HFFc6 (cell line): ENCODE measurements at regions not wholly inside any gene's neighbourhood (a gene's known extent, or its start where the extent isn't known, plus 50 kb on each side); places are given as distances from the start of the nearest gene placed in this dataset.

Experiments
- DNase-seq: peaks from one replicate; pipeline ENCODE4 v3.0.0-alpha.2; 2018
- H3K27ac Mint-ChIP-seq: 2 replicates; pipeline ENCODE4 v1.8.0; 2020; ENCODE audit warnings: mild to moderate bottlenecking, mixed read lengths
- H3K27me3 Mint-ChIP-seq: 2 replicates; pipeline ENCODE4 v1.8.0; 2021; ENCODE audit warnings: mild to moderate bottlenecking, moderate library complexity, mixed read lengths; ENCODE audit not compliant: insufficient read depth
- H3K36me3 Mint-ChIP-seq: 2 replicates; pipeline ENCODE4 v1.8.0; 2021; ENCODE audit warnings: low read depth, mixed read lengths
- H3K4me1 Mint-ChIP-seq: 2 replicates; pipeline ENCODE4 v1.8.0; 2020; ENCODE audit warnings: low read depth, mixed read lengths
- H3K4me3 Mint-ChIP-seq: 2 replicates; pipeline ENCODE4 v1.8.0; 2020; ENCODE audit warnings: mild to moderate bottlenecking, moderate library complexity, mixed read lengths
- H3K9me3 Mint-ChIP-seq: 2 replicates; pipeline ENCODE4 v1.8.0; 2020; ENCODE audit warnings: mild to moderate bottlenecking, mixed read lengths
- TF ChIP-seq, protein P1 (sequence below): fragments of 200-600 bp; sonication (generic); IDR thresholded peaks from 2 replicates; pipeline ENCODE4 v1.5.0; 2021; ENCODE audit warnings: antibody characterized with exemption, mild to moderate bottlenecking

DNA sequence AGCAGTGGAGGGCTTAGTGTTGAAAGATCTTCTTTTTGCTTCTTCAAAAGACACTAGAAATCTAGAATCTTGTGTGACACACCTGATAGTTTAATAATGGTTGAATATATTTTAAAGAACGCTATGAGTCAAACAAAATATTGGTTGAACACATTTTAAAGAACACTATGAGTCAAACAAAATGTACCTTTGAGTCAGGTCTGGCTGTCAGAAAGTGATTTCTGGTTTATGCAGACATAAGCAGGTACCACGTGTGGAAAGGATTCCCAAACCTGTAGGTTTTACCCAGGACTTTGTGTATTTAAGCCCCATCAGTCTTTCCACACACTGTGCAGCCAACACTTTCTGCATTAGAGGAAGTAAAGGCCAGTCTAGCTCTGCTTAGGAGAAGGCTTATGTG, 366.7 kb upstream of the TENM4 start:
- Mint-ChIP-seq H3K9me3 (peaks cover 24% of the 10 kb centered on the region), H3K27me3 (no peaks in the 10 kb centered on the region), H3K4me3 (no peak overlapping the region), H3K27ac (no peak overlapping the region), H3K4me1 (no peaks in the 10 kb centered on the region), H3K36me3 (no peaks in the 10 kb centered on the region)
- TF ChIP-seq, protein P1, sequence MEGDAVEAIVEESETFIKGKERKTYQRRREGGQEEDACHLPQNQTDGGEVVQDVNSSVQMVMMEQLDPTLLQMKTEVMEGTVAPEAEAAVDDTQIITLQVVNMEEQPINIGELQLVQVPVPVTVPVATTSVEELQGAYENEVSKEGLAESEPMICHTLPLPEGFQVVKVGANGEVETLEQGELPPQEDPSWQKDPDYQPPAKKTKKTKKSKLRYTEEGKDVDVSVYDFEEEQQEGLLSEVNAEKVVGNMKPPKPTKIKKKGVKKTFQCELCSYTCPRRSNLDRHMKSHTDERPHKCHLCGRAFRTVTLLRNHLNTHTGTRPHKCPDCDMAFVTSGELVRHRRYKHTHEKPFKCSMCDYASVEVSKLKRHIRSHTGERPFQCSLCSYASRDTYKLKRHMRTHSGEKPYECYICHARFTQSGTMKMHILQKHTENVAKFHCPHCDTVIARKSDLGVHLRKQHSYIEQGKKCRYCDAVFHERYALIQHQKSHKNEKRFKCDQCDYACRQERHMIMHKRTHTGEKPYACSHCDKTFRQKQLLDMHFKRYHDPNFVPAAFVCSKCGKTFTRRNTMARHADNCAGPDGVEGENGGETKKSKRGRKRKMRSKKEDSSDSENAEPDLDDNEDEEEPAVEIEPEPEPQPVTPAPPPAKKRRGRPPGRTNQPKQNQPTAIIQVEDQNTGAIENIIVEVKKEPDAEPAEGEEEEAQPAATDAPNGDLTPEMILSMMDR, result no peak
- no peak for DNase-seq

DNA sequence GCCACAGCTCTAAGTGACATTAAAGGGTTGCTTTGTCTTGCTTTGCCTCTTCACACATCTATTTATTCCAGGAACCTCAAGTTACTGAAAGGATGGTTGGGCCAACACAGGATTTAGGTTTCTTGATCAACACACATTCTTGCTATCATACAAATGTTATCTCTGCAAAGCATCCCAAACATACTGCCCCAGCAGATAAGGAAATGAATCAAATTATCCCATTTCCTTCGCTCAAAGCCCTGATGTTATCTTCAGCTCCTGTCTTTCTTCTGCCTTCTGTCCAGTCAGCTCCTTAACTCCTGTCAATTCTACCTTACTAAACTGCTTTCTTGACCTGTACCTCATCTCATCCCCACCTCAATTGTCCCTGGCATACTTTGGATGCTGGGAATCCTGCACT, 355.9 kb upstream of the TENM4 start:
- DNase-seq, result no peak
- Mint-ChIP-seq H3K27ac (no peak overlapping the region), H3K4me3 (no peak overlapping the region), H3K36me3 (no peaks in the 10 kb centered on the region), H3K4me1 (no peaks in the 10 kb centered on the region), H3K9me3 (peaks cover 21% of the 10 kb centered on the region), H3K27me3 (peaks cover 3% of the 10 kb centered on the region; the same call in 1 of the 2 replicates)
- TF ChIP-seq, protein P1, result no peak

DNA sequence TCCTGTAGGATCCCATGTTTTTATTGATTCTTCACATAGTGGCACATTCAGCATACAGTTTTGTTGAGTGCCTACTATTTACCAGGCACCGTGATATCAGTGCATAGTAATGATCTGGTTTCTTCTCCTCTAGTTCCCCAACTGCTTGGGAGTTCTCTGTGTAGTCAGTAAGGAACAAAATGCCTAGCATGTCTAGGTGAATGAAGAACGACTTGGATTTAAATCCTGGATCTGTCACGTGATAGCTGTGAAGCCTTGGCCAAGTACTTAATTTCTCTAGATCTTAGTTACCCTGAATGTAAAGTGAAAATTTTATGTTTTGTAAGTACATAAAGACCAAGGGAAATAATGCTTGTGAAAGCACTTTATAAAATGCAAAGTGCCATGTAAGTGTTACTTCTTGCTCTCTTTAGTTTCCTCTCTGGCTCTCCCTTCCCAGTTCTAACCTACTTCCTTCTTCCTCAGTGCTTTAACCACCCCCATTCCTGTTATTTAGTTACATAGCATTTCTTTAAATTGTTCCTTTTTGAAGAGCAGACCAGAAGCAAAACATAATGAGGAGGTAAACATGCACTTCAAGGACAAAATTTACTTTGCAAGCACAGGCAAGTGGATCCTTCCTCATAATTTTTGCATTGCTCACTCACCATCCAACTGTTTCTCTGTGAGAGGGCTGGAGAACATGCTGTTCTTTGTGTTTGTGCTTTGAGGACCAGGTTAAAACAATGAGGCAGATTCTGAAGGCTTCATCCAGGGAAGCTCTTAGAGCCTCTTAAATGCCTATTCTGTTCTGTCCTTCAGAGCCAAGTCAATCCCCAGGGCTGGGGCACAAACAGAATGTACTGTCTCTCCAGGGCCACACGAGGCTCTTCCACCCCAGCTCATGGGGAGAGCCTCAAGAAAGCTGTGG, 353.9 kb upstream of the TENM4 start:
- H3K4me1 Mint-ChIP-seq, result no peaks in the 10 kb centered on the region
- H3K27ac Mint-ChIP-seq, result no peak overlapping the region
- TF ChIP-seq, protein P1, result no peak
- no peak for DNase-seq
- no peak overlapping the region for H3K4me3 Mint-ChIP-seq
- no peaks in the 10 kb centered on the region for H3K36me3 Mint-ChIP-seq
- peaks cover 13% of the 10 kb centered on the region for H3K9me3 Mint-ChIP-seq
- peaks cover 3% of the 10 kb centered on the region; the same call in 1 of the 2 replicates for H3K27me3 Mint-ChIP-seq

DNA sequence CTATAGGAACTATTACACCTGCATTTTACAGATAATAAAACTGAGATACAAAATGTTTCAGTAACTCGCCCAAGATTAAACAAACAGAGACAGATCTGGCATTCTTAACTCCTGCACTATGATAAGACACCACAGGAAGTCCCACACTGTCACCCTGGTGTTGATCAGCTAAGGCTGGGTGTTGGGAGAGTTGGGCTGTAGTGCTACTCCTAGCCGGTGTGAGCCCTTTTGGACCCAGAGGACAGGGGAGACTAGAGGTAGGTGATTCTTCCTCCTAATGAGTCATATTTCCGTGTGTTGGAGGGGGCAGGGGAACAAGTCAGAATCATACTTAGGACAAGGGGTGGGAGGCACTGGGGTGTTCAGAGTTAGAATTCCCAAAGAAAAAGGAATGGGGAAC, 353.2 kb upstream of the TENM4 start:
- no peak for DNase-seq
- TF ChIP-seq, protein P1, result no peak
- H3K27me3 Mint-ChIP-seq, result peaks cover 3% of the 10 kb centered on the region; the same call in 1 of the 2 replicates
- no peaks in the 10 kb centered on the region for H3K36me3 Mint-ChIP-seq
- no peak overlapping the region for H3K27ac Mint-ChIP-seq
- no peak overlapping the region for H3K4me3 Mint-ChIP-seq
- no peaks in the 10 kb centered on the region for H3K4me1 Mint-ChIP-seq
- peaks cover 13% of the 10 kb centered on the region for H3K9me3 Mint-ChIP-seq

DNA sequence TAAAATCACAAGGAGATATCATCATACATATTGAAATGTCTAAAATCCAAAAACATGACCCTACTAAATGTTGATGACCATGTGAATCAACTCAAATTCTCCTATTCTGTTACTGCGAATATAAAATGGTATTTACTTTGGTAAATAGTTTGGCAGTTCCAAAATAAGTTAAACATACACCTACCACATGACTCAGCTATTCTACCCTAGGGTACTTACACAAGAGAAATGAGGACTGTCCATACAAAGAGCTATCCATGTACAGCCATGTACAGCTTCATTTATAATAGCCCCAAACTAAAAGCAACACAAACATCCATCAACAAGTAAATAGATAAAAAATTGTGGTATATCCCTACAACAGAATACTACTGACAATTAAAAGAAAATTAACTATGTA, 346.1 kb upstream of the TENM4 start:
- Mint-ChIP-seq H3K36me3 (no peaks in the 10 kb centered on the region), H3K4me3 (no peak overlapping the region), H3K4me1 (no peaks in the 10 kb centered on the region), H3K27me3 (no peaks in the 10 kb centered on the region), H3K9me3 (peaks cover 4% of the 10 kb centered on the region), H3K27ac (no peak overlapping the region)
- DNase-seq, result no peak
- TF ChIP-seq, protein P1, result no peak
